Embryonic facial prominence (tissue), 1 donor: ENCODE measurements at regions not wholly inside any gene's neighbourhood (a gene's known extent, or its start where the extent isn't known, plus 50 kb on each side); places are given as distances from the start of the nearest gene placed in this dataset.
"Not testable (repeated sequence)": the region's sequence is repeated elsewhere in the genome, so short reads cannot be mapped to it uniquely, and the experiment has no call there.

ENCODE experiments used
- DNase-seq: peaks from one replicate; pipeline ENCODE4 v3.0.0-alpha.2; 2016; ENCODE audit errors: extremely low spot score

GRCh38 chr9:17846948-17847655, 268.2 kb downstream of the SH3GL2 start:
- DNase-seq = no peak

- no peak for DNase-seq
These were observed 269.0 kb downstream of the SH3GL2 start for GRCh38 chr9:17847908-17848307.

GRCh38 chr9:17852108-17852507, 273.2 kb downstream of the SH3GL2 start:
- no peak for DNase-seq

GRCh38 chr9:17854487-17854886, 275.6 kb downstream of the SH3GL2 start:
- no peak for DNase-seq

- no peak for DNase-seq
These were observed 278.1 kb downstream of the SH3GL2 start for GRCh38 chr9:17856995-17857394.

GRCh38 chr9:17859228-17859627, 280.4 kb downstream of the SH3GL2 start:
- no peak for DNase-seq

GRCh38 chr9:17859987-17860386, 281.1 kb downstream of the SH3GL2 start:
- no peak for DNase-seq

GRCh38 chr9:17862101-17862500, 283.2 kb downstream of the SH3GL2 start:
- DNase-seq = no peak

GRCh38 chr9:17862629-17863028, 283.8 kb downstream of the SH3GL2 start:
- no peak for DNase-seq

- no peak for DNase-seq
These were observed 284.5 kb downstream of the SH3GL2 start for GRCh38 chr9:17863213-17863883.

GRCh38 chr9:17863924-17864323, 285.1 kb downstream of the SH3GL2 start:
- DNase-seq = no peak

- no peak for DNase-seq
These were observed 286.1 kb downstream of the SH3GL2 start for GRCh38 chr9:17864951-17865350.

- DNase-seq = no peak
These were observed 287.0 kb downstream of the SH3GL2 start for GRCh38 chr9:17865881-17866280.

GRCh38 chr9:17870722-17871121, 291.9 kb downstream of the SH3GL2 start:
- DNase-seq = no peak

GRCh38 chr9:17871213-17871890, 292.5 kb downstream of the SH3GL2 start:
- no peak for DNase-seq

- DNase-seq = no peak
These were observed 297.0 kb downstream of the SH3GL2 start for GRCh38 chr9:17875886-17876285.

- no peak for DNase-seq
These were observed 297.8 kb downstream of the SH3GL2 start for GRCh38 chr9:17876687-17877086.

- DNase-seq = no peak
These were observed 300.0 kb downstream of the SH3GL2 start for GRCh38 chr9:17878810-17879370.

GRCh38 chr9:17881371-17881770, 302.5 kb downstream of the SH3GL2 start:
- DNase-seq = no peak

GRCh38 chr9:17882688-17883594, 304.1 kb downstream of the SH3GL2 start:
- no peak for DNase-seq

GRCh38 chr9:17888066-17888465, 309.2 kb downstream of the SH3GL2 start:
- DNase-seq = no peak

- not testable (repeated sequence) for DNase-seq
These were observed 310.1 kb downstream of the SH3GL2 start for GRCh38 chr9:17888964-17889363.
